ENCODE measurements at regions not wholly inside any gene's neighbourhood (a gene's known extent, or its start where the extent isn't known, plus 50 kb on each side); places are given as distances from the start of the nearest gene placed in this dataset.

DNA sequence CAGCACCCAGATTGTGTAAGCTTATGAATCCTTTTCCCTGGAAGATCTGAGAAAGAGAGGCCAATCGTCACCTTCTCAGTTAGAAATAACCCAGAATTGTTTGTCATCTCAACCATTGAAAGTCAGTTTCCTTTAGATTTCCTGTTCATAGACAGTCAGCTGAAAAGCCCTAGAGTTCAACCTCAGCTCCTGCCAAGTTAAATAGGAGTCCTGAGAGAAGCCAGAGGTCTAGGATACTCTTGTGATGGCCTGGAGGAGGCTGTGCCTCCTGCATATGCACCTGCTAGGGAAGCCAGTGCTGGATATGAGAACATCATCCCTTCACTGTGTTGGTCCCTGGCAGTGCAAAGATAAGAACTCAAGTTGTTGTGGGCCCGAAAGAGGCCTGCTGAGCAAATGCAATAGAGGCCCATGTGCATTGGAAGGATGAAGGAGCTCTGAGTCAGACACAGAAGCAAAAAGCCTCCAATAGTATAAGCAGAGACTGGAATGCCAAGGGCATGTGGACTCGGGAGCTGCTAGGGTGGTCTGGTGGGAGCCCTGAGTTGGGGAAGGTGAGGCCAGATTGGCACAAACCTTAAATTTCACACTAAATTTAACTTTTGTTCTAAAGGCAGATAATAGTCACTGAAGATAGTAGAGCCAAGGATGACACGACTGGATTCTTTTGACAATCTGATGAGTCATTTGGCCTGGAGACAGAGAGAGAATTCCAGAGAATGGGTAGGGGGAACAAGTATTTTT is 520.9 kb upstream of the CDH5 start:
- H3K4me1 Mint-ChIP-seq: no peaks in the 10 kb centered on the region
- H3K4me3 Mint-ChIP-seq: no peak overlapping the region
- no peak for DNase-seq
- no peak overlapping the region for H3K27ac Mint-ChIP-seq
- peaks cover 1 to 9% (median 5%) of the 10 kb centered on the region in 3 donors for H3K27me3 Mint-ChIP-seq (ENCODE audit: low read depth in 3 of 3)
- H3K36me3 Mint-ChIP-seq: no peaks in the 10 kb centered on the region
- H3K9me3 Mint-ChIP-seq: no peaks in the 10 kb centered on the region

DNA sequence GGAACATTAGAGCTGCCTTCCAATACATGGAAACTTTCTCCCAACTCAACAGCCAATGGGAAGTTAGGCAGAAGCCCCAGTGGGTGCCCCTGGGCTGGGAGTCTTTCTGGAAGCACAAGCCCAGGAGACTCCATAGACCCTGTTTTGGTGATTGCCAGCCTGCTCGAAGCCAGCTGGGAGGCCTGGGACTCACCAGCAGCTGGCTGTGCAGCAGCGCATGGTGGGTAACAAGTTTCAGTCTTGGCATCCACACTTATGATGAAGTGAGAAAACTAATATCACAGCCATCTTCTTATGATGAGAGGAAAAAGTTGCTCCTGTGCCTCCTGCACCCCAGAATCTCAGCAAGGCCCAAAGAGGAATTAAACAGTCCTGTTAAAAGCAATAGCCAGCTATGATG is 522.5 kb upstream of the CDH5 start:
- Mint-ChIP-seq H3K4me3 (no peak overlapping the region), H3K4me1 (no peaks in the 10 kb centered on the region), H3K27me3 (ENCODE audit: low read depth in 3 of 3) (peaks cover 0 to 9% (median 5%) of the 10 kb centered on the region in 3 donors), H3K9me3 (no peaks in the 10 kb centered on the region), H3K27ac (no peak overlapping the region), H3K36me3 (no peaks in the 10 kb centered on the region)
- DNase-seq: no peak

DNA sequence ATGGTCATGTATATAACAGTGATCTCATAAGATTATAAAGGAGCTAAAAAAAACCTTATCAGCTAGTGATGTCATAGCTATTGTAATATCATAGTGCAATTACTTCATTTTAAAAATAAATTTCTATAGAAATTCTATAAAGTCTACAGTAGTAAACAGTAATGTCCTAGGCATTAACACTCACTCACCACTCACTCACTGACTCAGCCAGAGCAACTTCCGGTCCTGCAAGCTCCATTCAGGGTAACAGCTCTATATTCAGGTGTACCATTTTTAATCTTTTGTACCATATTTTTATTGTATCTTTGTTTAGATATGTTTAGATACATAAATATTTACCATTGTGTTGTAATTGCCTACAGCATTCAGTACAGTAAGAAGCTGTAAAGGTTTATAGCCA is 524.4 kb upstream of the CDH5 start:
- no peaks in the 10 kb centered on the region for H3K9me3 Mint-ChIP-seq
- H3K36me3 Mint-ChIP-seq: no peaks in the 10 kb centered on the region
- peaks cover 0 to 6% (median 5%) of the 10 kb centered on the region in 3 donors for H3K27me3 Mint-ChIP-seq (ENCODE audit: low read depth in 3 of 3)
- H3K4me3 Mint-ChIP-seq: no peak overlapping the region
- DNase-seq: no peak
- H3K4me1 Mint-ChIP-seq: no peaks in the 10 kb centered on the region
- H3K27ac Mint-ChIP-seq: no peak overlapping the region

DNA sequence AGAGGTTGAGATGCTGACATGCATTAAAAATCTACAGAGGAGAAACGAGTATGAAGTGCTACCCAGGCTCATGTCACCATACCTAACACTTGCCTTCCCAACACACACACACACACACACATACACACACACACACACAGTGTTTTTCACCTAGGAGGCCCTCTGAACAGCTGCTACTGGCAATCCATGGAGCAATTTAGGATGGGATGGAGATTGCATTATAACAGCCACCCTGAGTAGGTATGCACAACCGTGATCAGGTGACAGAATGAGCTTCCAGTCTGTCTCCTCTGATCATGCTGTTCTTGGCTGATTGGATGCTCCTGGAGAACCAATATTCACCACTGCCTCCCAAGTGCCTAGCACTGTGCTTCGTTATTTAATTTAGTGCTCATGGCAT is 528.5 kb upstream of the CDH5 start:
- H3K36me3 Mint-ChIP-seq: no peaks in the 10 kb centered on the region
- H3K27me3 Mint-ChIP-seq (ENCODE audit: low read depth in 3 of 3): peaks cover 0 to 3% (median 0%) of the 10 kb centered on the region in 3 donors
- DNase-seq: no peak
- no peak overlapping the region for H3K27ac Mint-ChIP-seq
- H3K4me1 Mint-ChIP-seq: no peaks in the 10 kb centered on the region
- no peak overlapping the region for H3K4me3 Mint-ChIP-seq
- H3K9me3 Mint-ChIP-seq: no peaks in the 10 kb centered on the region

DNA sequence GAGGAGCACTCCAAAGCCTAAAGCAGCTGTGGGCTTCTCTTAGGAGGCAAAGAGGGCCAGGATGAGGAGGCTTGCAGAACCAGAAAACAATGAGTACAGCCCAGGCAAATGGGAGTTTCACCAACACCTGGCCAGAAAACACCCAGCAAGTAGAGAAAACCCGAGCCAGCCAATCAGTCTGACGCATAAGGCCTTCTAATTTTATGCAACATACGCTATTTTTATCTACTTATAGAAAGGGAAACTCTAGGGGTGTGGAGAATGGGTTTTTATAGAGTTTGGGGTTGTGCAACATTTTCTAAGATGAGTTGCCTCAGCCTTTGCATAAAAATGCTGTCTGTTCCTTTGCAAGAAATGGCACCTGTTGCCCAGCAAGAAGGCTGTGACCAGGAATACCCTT is 529.0 kb upstream of the CDH5 start:
- Mint-ChIP-seq H3K4me1 (no peaks in the 10 kb centered on the region), H3K4me3 (no peak overlapping the region), H3K27ac (no peak overlapping the region), H3K27me3 (ENCODE audit: low read depth in 3 of 3) (peaks cover 0 to 3% (median 0%) of the 10 kb centered on the region in 3 donors), H3K36me3 (no peaks in the 10 kb centered on the region), H3K9me3 (no peaks in the 10 kb centered on the region)
- DNase-seq: no peak

DNA sequence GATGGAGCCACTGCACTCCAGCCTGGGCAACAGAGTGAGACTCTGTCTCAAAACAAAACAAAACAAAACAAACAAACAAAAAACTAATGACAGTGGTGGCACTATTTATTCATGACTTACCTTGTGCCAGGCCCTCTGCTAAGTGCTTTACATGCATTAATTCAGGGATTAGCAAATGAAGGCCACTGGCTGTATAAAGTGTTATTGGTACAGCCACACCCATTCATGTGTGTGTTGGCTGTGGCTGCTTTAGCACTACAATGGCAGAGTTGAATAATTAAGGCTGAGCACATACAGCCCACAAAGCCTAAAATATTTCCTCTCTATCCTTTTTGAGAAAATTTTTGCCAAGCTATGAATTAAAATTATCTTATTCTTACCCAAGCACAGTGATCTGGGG is 531.8 kb upstream of the CDH5 start:
- no peak overlapping the region for H3K4me3 Mint-ChIP-seq
- H3K9me3 Mint-ChIP-seq: peaks cover 0 to 2% (median 0%) of the 10 kb centered on the region in 6 donors
- H3K36me3 Mint-ChIP-seq: no peaks in the 10 kb centered on the region
- H3K27me3 Mint-ChIP-seq (ENCODE audit: low read depth in 3 of 3): peaks cover 0 to 3% (median 0%) of the 10 kb centered on the region in 3 donors
- no peak overlapping the region for H3K27ac Mint-ChIP-seq
- no peak for DNase-seq
- H3K4me1 Mint-ChIP-seq: no peaks in the 10 kb centered on the region

DNA sequence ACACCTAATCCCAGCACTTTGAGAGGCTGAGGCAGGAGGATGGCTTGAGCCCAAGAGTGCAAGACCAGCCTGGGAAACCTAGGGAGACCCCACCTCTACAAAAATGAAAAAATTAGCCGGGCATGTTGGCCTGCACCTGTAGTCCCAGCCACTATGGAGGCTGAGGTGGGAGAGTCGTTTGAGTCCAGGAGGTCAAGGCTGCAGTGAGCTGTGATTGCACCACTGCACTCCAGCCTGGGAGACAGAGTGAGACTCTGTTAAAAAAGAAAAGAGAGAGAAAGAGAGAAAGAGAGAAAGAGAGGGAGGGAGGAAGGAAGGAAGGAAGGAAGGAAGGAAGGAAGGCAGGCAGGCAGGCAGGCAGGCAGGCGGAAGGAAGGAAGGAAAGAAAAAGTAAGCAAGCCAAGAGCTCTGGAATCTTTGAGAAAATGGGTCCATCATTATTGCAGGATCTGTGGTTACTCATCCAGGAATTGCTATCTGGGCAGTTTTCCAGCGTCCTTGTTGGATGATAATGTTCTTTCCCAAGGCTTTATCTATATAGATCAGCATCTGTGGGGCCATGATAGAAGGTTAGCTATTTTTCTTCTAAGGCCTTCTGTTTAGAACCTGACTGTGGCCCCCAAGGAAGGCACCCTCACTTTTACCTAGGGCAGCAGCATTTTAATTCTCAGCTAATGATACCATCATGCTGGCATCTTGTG is 533.2 kb upstream of the CDH5 start:
- H3K27me3 Mint-ChIP-seq (ENCODE audit: low read depth in 3 of 3): no peaks in the 10 kb centered on the region
- no peak overlapping the region for H3K27ac Mint-ChIP-seq

DNA sequence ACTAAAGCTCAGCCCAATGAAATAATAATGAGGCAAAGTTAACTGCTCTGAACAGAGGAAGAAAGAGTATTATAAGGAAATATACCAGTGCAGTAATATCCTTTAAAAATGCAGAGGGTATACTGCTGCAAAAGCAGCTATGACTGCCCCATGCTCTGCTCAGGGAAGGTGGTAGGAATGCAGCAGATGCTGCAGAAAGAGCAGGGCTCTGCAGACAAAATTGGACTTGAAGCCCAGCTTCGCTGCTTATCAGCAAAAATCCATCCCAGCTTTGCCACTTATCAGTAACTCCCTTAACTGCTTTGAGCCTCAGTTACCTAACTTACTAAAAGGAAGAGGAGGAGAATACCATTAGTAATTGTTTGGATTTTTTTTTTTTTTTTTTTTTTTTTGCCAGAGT is 533.8 kb upstream of the CDH5 start:
- H3K4me3 Mint-ChIP-seq: no peak overlapping the region
- H3K36me3 Mint-ChIP-seq: no peaks in the 10 kb centered on the region
- no peak for DNase-seq
- H3K4me1 Mint-ChIP-seq: no peaks in the 10 kb centered on the region
- peaks cover 0 to 4% (median 0%) of the 10 kb centered on the region in 6 donors for H3K9me3 Mint-ChIP-seq
- no peak overlapping the region for H3K27ac Mint-ChIP-seq
- no peaks in the 10 kb centered on the region for H3K27me3 Mint-ChIP-seq (ENCODE audit: low read depth in 3 of 3)

More for the DNA sequence above, 533.2 kb upstream of the CDH5 start:
- H3K9me3 Mint-ChIP-seq: peaks cover 0 to 2% (median 0%) of the 10 kb centered on the region in 6 donors
- DNase-seq: no peak
- H3K4me3 Mint-ChIP-seq: no peak overlapping the region
- no peaks in the 10 kb centered on the region for H3K4me1 Mint-ChIP-seq
- no peaks in the 10 kb centered on the region for H3K36me3 Mint-ChIP-seq

DNA sequence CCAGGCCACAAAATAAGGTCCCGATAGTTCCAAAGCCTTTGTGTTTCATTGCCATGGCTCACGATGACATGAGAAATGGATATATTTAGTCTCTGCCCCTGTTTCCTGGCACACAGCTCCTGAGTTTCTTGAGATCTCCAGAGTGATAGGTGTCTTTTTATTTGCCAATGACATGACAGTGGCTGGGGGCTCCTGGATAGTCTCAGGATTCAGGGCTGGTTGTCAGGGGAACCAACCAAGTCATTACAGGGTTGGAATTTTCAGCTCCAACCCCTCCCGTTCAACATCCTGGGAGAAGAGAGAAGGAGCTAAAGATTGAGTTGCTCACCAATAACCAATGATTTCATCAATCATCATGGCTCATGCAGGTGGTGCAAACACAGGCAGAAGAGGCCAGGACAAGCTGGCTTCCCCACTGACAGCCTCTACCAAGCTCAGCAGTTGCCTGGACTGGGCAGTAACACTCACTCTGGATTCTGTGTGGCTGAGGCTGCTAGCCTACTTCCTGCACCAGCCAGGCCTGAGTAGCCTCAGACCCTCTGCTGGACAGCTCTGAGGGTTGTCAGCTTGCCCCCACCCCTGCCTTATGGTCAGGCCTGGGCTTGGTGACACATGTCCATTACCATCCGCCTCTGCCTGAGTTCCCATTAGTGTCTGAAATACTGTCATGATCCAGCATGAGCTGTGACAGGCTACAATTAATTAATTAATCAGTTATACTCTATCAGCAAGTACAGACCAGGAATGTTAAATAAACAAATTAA is 534.4 kb upstream of the CDH5 start:
- DNase-seq: no peak
- H3K27me3 Mint-ChIP-seq (ENCODE audit: low read depth in 3 of 3): peaks cover 0 to 3% (median 0%) of the 10 kb centered on the region in 3 donors
- H3K4me3 Mint-ChIP-seq: no peak overlapping the region
- H3K27ac Mint-ChIP-seq: no peak overlapping the region
- H3K9me3 Mint-ChIP-seq: peaks cover 0 to 4% (median 0%) of the 10 kb centered on the region in 6 donors
- H3K4me1 Mint-ChIP-seq: no peaks in the 10 kb centered on the region
- H3K36me3 Mint-ChIP-seq: no peaks in the 10 kb centered on the region

DNA sequence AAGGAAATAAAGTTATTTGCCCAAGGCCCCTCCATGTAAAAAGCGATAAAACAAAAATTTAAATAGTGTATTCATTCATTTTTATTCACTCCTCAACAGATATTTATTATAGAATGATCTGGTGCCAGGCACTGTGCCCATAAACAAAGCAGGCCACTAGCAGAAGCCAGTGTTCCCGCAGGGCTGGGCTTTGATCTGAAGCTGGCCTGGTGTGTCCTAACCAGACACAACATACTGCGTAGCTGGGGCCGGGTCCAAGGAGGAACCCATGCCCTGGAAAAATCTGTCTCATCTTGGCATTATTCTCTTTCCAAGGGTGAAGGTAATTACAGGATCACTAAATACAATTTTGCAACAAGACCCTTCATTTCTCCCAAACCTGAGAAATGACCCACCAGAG is 537.4 kb upstream of the CDH5 start:
- no peak for DNase-seq
- H3K4me1 Mint-ChIP-seq: no peaks in the 10 kb centered on the region
- H3K27me3 Mint-ChIP-seq (ENCODE audit: low read depth in 3 of 3): peaks cover 0 to 5% (median 0%) of the 10 kb centered on the region in 3 donors
- H3K4me3 Mint-ChIP-seq: no peak overlapping the region
- no peak overlapping the region for H3K27ac Mint-ChIP-seq
- no peaks in the 10 kb centered on the region for H3K36me3 Mint-ChIP-seq
- peaks cover 0 to 4% (median 0%) of the 10 kb centered on the region in 6 donors for H3K9me3 Mint-ChIP-seq

DNA sequence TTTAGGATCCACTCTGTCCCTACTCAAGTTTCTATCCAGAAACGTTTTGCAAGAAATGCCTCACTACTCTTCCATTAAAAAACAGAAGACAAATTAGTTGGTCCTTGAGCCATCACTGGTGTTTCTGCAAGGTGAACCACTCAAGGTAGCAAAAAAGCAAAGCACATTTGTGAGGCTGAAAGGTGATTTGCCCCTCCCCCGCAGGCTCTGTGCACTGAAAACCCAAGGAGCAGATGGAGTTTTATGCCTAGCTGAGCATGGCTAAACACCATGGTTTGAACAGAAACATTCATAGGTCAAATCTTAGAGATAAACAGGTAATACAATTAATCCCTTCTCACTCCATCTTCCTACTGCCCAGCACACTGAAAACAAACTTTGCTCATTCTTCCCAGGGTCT is 538.2 kb upstream of the CDH5 start:
- Mint-ChIP-seq H3K27me3 (ENCODE audit: low read depth in 3 of 3) (peaks cover 0 to 5% (median 0%) of the 10 kb centered on the region in 3 donors), H3K4me1 (no peaks in the 10 kb centered on the region), H3K4me3 (no peak overlapping the region), H3K9me3 (peaks cover 0 to 4% (median 0%) of the 10 kb centered on the region in 6 donors), H3K27ac (no peak overlapping the region), H3K36me3 (no peaks in the 10 kb centered on the region)
- DNase-seq: no peak

DNA sequence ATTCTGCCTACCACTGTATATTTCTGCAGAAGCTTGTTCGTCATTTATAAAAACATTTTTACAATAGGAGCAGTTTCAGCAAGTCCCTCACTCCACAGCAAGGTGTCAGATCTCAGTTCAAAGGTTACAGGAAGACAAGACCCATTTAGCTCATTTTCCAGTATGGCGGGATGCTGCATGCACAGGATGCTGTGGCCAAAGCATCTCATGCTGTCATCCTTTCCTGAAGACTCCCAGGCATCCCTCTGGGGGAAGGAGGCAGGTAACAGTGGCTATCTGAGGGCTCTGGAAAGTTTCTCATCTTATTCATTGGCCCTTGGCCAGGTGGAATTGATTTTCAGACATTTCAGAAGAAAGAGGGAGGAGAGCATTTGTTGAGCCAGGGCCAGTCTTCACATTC is 539.3 kb upstream of the CDH5 start:
- no peak for DNase-seq
- Mint-ChIP-seq H3K4me3 (no peak overlapping the region), H3K27me3 (ENCODE audit: low read depth in 3 of 3) (peaks cover 0 to 5% (median 0%) of the 10 kb centered on the region in 3 donors), H3K36me3 (no peaks in the 10 kb centered on the region), H3K9me3 (peaks cover 0 to 3% (median 0%) of the 10 kb centered on the region in 6 donors), H3K4me1 (no peaks in the 10 kb centered on the region), H3K27ac (no peak overlapping the region)

DNA sequence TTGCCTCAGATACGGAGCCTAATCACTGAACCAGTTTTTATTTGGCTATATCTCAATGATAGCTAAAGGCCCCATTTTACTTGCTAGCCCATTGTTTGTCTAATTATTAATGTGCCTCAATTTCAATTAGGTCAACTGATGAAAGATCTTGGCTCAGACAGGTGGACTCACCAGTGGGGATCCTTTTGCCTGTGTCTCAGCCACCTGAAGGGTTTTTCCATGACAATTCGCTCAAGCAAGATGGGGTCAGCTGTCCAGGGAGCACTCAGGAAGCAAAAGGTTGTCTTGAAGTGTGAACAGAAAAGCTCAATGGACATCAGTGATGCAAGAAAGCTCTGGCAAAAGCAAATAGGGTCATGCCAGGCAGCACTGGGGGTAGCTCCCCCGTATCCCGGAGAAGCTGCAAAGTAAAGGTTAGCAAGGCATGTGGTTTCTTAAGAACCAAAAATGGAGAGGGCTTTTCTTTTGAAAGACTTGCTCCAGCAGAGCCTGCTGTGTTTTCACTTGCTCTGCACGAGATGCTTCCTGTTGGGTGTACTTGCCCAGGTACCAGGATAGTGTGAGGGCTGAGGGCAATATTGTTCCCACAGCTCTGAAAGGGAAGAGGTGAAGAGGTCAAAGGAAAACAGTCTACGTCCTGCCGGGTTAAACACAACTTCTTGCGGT is 541.2 kb upstream of the CDH5 start:
- Mint-ChIP-seq H3K36me3 (no peaks in the 10 kb centered on the region), H3K9me3 (peaks cover 0 to 1% (median 0%) of the 10 kb centered on the region in 6 donors), H3K4me1 (no peaks in the 10 kb centered on the region), H3K27ac (no peak overlapping the region), H3K27me3 (ENCODE audit: low read depth in 3 of 3) (peaks cover 0 to 5% (median 0%) of the 10 kb centered on the region in 3 donors), H3K4me3 (no peak overlapping the region)
- DNase-seq: no peak
